ENCODE measurements at regions not wholly inside any gene's neighbourhood (a gene's known extent, or its start where the extent isn't known, plus 50 kb on each side); places are given as distances from the start of the nearest gene placed in this dataset.

GRCh38 chr1:235022981-235023710 lies 105.5 kb downstream of the TOMM20 start:
- in situ Hi-C loops (cut with HindIII; ENCODE audit: low pct_unique_long_range_greater_than_20kb, low sequenced_read_pairs) = no loop called here
- Histone ChIP-seq H3K36me3 (ENCODE audit: control insufficient read depth, insufficient read depth, low read length) (no peaks in the 10 kb centered on the region), H3K4me1 (ENCODE audit: control insufficient read depth, insufficient read depth, low read length) (peaks cover 26% of the 10 kb centered on the region), H3K27ac (ENCODE audit: low read length) (peak overlapping the region; percentile 86), H3K9me3 (ENCODE audit: control insufficient read depth, insufficient read depth, low read depth, low read length) (no peaks in the 10 kb centered on the region), H3K4me3 (ENCODE audit: low read depth in 2 of 2, low read length in 2 of 2) (no peak overlapping the region), H3K27me3 (ENCODE audit: control insufficient read depth, insufficient read depth, low read length) (no peaks in the 10 kb centered on the region)
- intact Hi-C loops (cut with micrococcal nuclease; ENCODE audit: unreplicated experiment) = no loop called here
- TF ChIP-seq CTCF (IDR thresholded peaks at IDR 0.05) (no peak), SIN3A (IDR thresholded peaks at IDR 0.05; ENCODE audit: borderline replicate concordance, insufficient read depth, low read depth, low read length) (no peak), TCF7L2 (IDR thresholded peaks at IDR 0.05; ENCODE audit: low read depth, low read length) (no peak), REST (IDR thresholded peaks at IDR 0.05; ENCODE audit: insufficient read depth in 1 of 2, low read depth in 2 of 2, low read length in 1 of 2) (no peak), POLR2AphosphoS5 (IDR thresholded peaks at IDR 0.05; ENCODE audit: low read depth, low read length) (no peak)
- POLR2A ChIA-PET = interaction anchor here (0.6 kb wide), 1 partner anchor 35 kb away, joined by 7 read pairs; no protein-coding TSS in a partner anchor
- ATAC-seq = 0 out of 2 replicates have a peak, but pooled peaks have one; percentile 8
- BruUV-seq (replicated peaks) = no TSS peak
- CTCF ChIA-PET = no interaction called here
- DNase-seq (ENCODE audit: low read depth, low spot score) = no peak

- intact Hi-C loops (cut with micrococcal nuclease; ENCODE audit: unreplicated experiment) = no loop called here
- in situ Hi-C loops (cut with HindIII; ENCODE audit: low pct_unique_long_range_greater_than_20kb, low sequenced_read_pairs) = no loop called here
- peaks cover 31% of the 10 kb centered on the region for H3K4me1 ChIP-seq (ENCODE audit: control insufficient read depth, insufficient read depth, low read length)
- CTCF ChIA-PET = no interaction called here
- ATAC-seq (no peak), DNase-seq (ENCODE audit: low read depth, low spot score) (no peak)
- POLR2A ChIA-PET = interaction anchor here (0.6 kb wide), 1 partner anchor 36 kb away, joined by 7 read pairs; no protein-coding TSS in a partner anchor
- H3K27me3 ChIP-seq (ENCODE audit: control insufficient read depth, insufficient read depth, low read length) = no peaks in the 10 kb centered on the region
- no peaks in the 10 kb centered on the region for H3K36me3 ChIP-seq (ENCODE audit: control insufficient read depth, insufficient read depth, low read length)
- TF ChIP-seq REST (IDR thresholded peaks at IDR 0.05; ENCODE audit: insufficient read depth in 1 of 2, low read depth in 2 of 2, low read length in 1 of 2) = no peak
- TF ChIP-seq TCF7L2 (IDR thresholded peaks at IDR 0.05; ENCODE audit: low read depth, low read length) = no peak
- no peak for TF ChIP-seq SIN3A (IDR thresholded peaks at IDR 0.05; ENCODE audit: borderline replicate concordance, insufficient read depth, low read depth, low read length)
- no peak for TF ChIP-seq POLR2AphosphoS5 (IDR thresholded peaks at IDR 0.05; ENCODE audit: low read depth, low read length)
- TF ChIP-seq CTCF (IDR thresholded peaks at IDR 0.05) = no peak
- H3K27ac ChIP-seq (ENCODE audit: low read length) = peak overlapping the region; percentile 86
- no TSS peak for BruUV-seq (replicated peaks)
- no peak overlapping the region for H3K4me3 ChIP-seq (ENCODE audit: low read depth in 2 of 2, low read length in 2 of 2)
- no peaks in the 10 kb centered on the region for H3K9me3 ChIP-seq (ENCODE audit: control insufficient read depth, insufficient read depth, low read depth, low read length)
Measured at GRCh38 chr1:235022341-235022980, 106.2 kb downstream of the TOMM20 start.

All from Panc1 (cell line).